Activated gamma-delta T cell treated with anti-CD3 and anti-CD28 coated beads, Interleukin-2, amount 50 U/mL, for 16 hours (primary cell): ENCODE measurements at regions not wholly inside any gene's neighbourhood (a gene's known extent, or its start where the extent isn't known, plus 50 kb on each side); places are given as distances from the start of the nearest gene placed in this dataset.

Source experiments
- DNase-seq: peaks from one replicate; pipeline ENCODE4 v3.0.0-alpha.2; 2020; ENCODE audit warnings: low read depth

- DNase-seq = no peak
These were observed 173.1 kb downstream of the TFAP2C start for GRCh38 chr20:56801971-56802755.

- DNase-seq = no peak
These were observed 173.7 kb downstream of the TFAP2C start for GRCh38 chr20:56802805-56803204.

- DNase-seq = no peak
These were observed 176.2 kb downstream of the TFAP2C start for GRCh38 chr20:56805313-56805712.

GRCh38 chr20:56805966-56806365 is 176.9 kb downstream of the TFAP2C start:
- no peak for DNase-seq

GRCh38 chr20:56806952-56807517 is 177.9 kb downstream of the TFAP2C start:
- no peak for DNase-seq

- DNase-seq = no peak
These were observed 179.1 kb downstream of the TFAP2C start for GRCh38 chr20:56808117-56808725.

- DNase-seq = no peak
These were observed 179.6 kb downstream of the TFAP2C start for GRCh38 chr20:56808732-56809131.

GRCh38 chr20:56809668-56810067 is 180.6 kb downstream of the TFAP2C start:
- DNase-seq = no peak

GRCh38 chr20:56810141-56810540 is 181.0 kb downstream of the TFAP2C start:
- no peak for DNase-seq

GRCh38 chr20:56815796-56816195 is 186.7 kb downstream of the TFAP2C start:
- DNase-seq = no peak

- no peak for DNase-seq
These were observed 187.2 kb downstream of the TFAP2C start for GRCh38 chr20:56816349-56816748.

- DNase-seq = no peak
These were observed 188.9 kb downstream of the TFAP2C start for GRCh38 chr20:56817780-56818675.

GRCh38 chr20:56820984-56821383 is 191.9 kb downstream of the TFAP2C start:
- no peak for DNase-seq

GRCh38 chr20:56826306-56826704 is 197.2 kb downstream of the TFAP2C start:
- DNase-seq = no peak

- DNase-seq = no peak
These were observed 197.9 kb downstream of the TFAP2C start for GRCh38 chr20:56826705-56827665.

- DNase-seq = no peak
These were observed 198.7 kb downstream of the TFAP2C start for GRCh38 chr20:56827763-56828162.

GRCh38 chr20:56828402-56828801 is 199.3 kb downstream of the TFAP2C start:
- DNase-seq = no peak

GRCh38 chr20:56829788-56830385 is 200.8 kb downstream of the TFAP2C start:
- DNase-seq = no peak

- DNase-seq = no peak
These were observed 202.7 kb downstream of the TFAP2C start for GRCh38 chr20:56831795-56832194.

- DNase-seq = no peak
These were observed 204.3 kb downstream of the TFAP2C start for GRCh38 chr20:56833427-56833826.
